ENCODE measurements at regions not wholly inside any gene's neighbourhood (a gene's known extent, or its start where the extent isn't known, plus 50 kb on each side); places are given as distances from the start of the nearest gene placed in this dataset.

DNA sequence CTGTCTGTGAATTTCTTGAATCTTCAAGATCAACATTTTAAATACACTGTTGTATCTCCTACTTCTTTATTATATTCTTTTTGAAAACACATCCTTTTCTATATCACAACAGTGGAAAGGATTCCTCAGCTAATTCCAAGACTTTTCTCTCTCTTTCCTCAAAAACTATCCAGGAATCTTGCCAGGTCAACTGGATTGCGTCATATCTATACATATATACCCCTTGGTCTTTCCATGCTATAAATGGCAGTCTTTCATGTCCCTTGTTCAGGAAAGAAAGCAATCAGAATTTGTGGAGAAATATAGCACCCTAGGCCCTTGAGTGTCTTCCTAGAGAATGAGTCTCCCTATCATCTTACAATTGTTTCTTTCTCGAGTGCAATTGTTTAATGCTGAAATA is 149.0 kb downstream of the KCNA5 start:
- H3K27ac Mint-ChIP-seq, result no peak overlapping the region
- peaks cover 5% of the 10 kb centered on the region for H3K9me3 Mint-ChIP-seq
- TF ChIP-seq, protein P1, sequence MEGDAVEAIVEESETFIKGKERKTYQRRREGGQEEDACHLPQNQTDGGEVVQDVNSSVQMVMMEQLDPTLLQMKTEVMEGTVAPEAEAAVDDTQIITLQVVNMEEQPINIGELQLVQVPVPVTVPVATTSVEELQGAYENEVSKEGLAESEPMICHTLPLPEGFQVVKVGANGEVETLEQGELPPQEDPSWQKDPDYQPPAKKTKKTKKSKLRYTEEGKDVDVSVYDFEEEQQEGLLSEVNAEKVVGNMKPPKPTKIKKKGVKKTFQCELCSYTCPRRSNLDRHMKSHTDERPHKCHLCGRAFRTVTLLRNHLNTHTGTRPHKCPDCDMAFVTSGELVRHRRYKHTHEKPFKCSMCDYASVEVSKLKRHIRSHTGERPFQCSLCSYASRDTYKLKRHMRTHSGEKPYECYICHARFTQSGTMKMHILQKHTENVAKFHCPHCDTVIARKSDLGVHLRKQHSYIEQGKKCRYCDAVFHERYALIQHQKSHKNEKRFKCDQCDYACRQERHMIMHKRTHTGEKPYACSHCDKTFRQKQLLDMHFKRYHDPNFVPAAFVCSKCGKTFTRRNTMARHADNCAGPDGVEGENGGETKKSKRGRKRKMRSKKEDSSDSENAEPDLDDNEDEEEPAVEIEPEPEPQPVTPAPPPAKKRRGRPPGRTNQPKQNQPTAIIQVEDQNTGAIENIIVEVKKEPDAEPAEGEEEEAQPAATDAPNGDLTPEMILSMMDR (conservative IDR thresholded peaks at IDR 0.05), result no peak
- H3K36me3 Mint-ChIP-seq, result peaks cover 10% of the 10 kb centered on the region
- H3K4me3 Mint-ChIP-seq, result no peak overlapping the region
- H3K4me1 Mint-ChIP-seq (ENCODE audit: unreplicated experiment), result no peaks in the 10 kb centered on the region
- peaks cover 44% of the 10 kb centered on the region for H3K27me3 Mint-ChIP-seq
- no peak for DNase-seq (ENCODE audit: extremely low spot score, unreplicated experiment)

GRCh38 chr12:5194306-5194705 is 150.6 kb downstream of the KCNA5 start:
- H3K4me1 Mint-ChIP-seq (ENCODE audit: unreplicated experiment), result no peaks in the 10 kb centered on the region
- no peak overlapping the region for H3K4me3 Mint-ChIP-seq
- H3K9me3 Mint-ChIP-seq, result no peaks in the 10 kb centered on the region
- no peak overlapping the region for H3K27ac Mint-ChIP-seq
- peaks cover 4% of the 10 kb centered on the region for H3K36me3 Mint-ChIP-seq
- H3K27me3 Mint-ChIP-seq, result peaks cover 50% of the 10 kb centered on the region
- DNase-seq (ENCODE audit: extremely low spot score, unreplicated experiment), result no peak
- TF ChIP-seq, protein P1 (conservative IDR thresholded peaks at IDR 0.05), result no peak

- Mint-ChIP-seq H3K36me3 (peaks cover 3% of the 10 kb centered on the region), H3K4me1 (ENCODE audit: unreplicated experiment) (no peaks in the 10 kb centered on the region), H3K27ac (no peak overlapping the region), H3K27me3 (peaks cover 54% of the 10 kb centered on the region), H3K9me3 (no peaks in the 10 kb centered on the region), H3K4me3 (no peak overlapping the region)
- no peak for DNase-seq (ENCODE audit: extremely low spot score, unreplicated experiment)
- TF ChIP-seq, protein P1 (conservative IDR thresholded peaks at IDR 0.05), result no peak
Measured at GRCh38 chr12:5195244-5195643, 151.6 kb downstream of the KCNA5 start.

GRCh38 chr12:5195691-5196090 is 152.0 kb downstream of the KCNA5 start:
- no peaks in the 10 kb centered on the region for H3K9me3 Mint-ChIP-seq
- H3K27ac Mint-ChIP-seq, result no peak overlapping the region
- TF ChIP-seq, protein P1 (conservative IDR thresholded peaks at IDR 0.05), result no peak
- no peak overlapping the region for H3K4me3 Mint-ChIP-seq
- peaks cover 57% of the 10 kb centered on the region for H3K27me3 Mint-ChIP-seq
- no peak for DNase-seq (ENCODE audit: extremely low spot score, unreplicated experiment)
- peaks cover 3% of the 10 kb centered on the region for H3K36me3 Mint-ChIP-seq
- H3K4me1 Mint-ChIP-seq (ENCODE audit: unreplicated experiment), result peaks cover 2% of the 10 kb centered on the region

- Mint-ChIP-seq H3K27ac (no peak overlapping the region), H3K4me3 (no peak overlapping the region), H3K4me1 (ENCODE audit: unreplicated experiment) (peaks cover 13% of the 10 kb centered on the region), H3K27me3 (peaks cover 59% of the 10 kb centered on the region), H3K36me3 (peaks cover 3% of the 10 kb centered on the region), H3K9me3 (no peaks in the 10 kb centered on the region)
- no peak for DNase-seq (ENCODE audit: extremely low spot score, unreplicated experiment)
- TF ChIP-seq, protein P1 (conservative IDR thresholded peaks at IDR 0.05), result no peak
Measured at GRCh38 chr12:5197131-5197530, 153.5 kb downstream of the KCNA5 start.

GRCh38 chr12:5197656-5198055 is 154.0 kb downstream of the KCNA5 start:
- Mint-ChIP-seq H3K4me1 (ENCODE audit: unreplicated experiment) (peaks cover 18% of the 10 kb centered on the region), H3K4me3 (no peak overlapping the region), H3K27me3 (peaks cover 53% of the 10 kb centered on the region), H3K27ac (no peak overlapping the region), H3K9me3 (no peaks in the 10 kb centered on the region), H3K36me3 (peaks cover 3% of the 10 kb centered on the region)
- TF ChIP-seq, protein P1 (conservative IDR thresholded peaks at IDR 0.05), result no peak
- DNase-seq (ENCODE audit: extremely low spot score, unreplicated experiment), result no peak
